HEK293T (cell line): ENCODE measurements at regions not wholly inside any gene's neighbourhood (a gene's known extent, or its start where the extent isn't known, plus 50 kb on each side); places are given as distances from the start of the nearest gene placed in this dataset.

Experiments
- CTCF ChIA-PET: fragments of 350-600 bp; formaldehyde crosslinking; extraction: SDS; loops from one replicate; lab custom pipeline; 2021; ENCODE audit warnings: antibody characterized with exemption, inconsistent platforms; lab: Yijun Ruan, JAX
- POLR2A ChIA-PET: fragments of 350-600 bp; formaldehyde crosslinking; extraction: SDS; loops from one replicate; lab custom pipeline; 2020; ENCODE audit warnings: antibody characterized with exemption, inconsistent platforms; lab: Yijun Ruan, JAX
- DNase-seq: peaks from one replicate; pipeline ENCODE4 v3.0.0; 2012; ENCODE audit warnings: mixed read lengths; ENCODE audit errors: extremely low spot score
- ARNT ChIP-seq: fragments of 450-650 bp; IDR thresholded peaks from 2 replicates; pipeline ENCODE4 v1.6.1; 2017; ENCODE audit warnings: mild to moderate bottlenecking
- BHLHE40 ChIP-seq: fragments of 450-650 bp; IDR thresholded peaks from 2 replicates; pipeline ENCODE4 v1.6.1; 2016; ENCODE audit warnings: mild to moderate bottlenecking, moderate library complexity, borderline replicate concordance
- CTBP1 ChIP-seq: fragments of 450-650 bp; IDR thresholded peaks from 2 replicates; pipeline ENCODE4 v1.6.1; 2016; ENCODE audit warnings: borderline replicate concordance
- ELF4 ChIP-seq: fragments of 450-650 bp; IDR thresholded peaks from 2 replicates; pipeline ENCODE4 v1.6.1; 2017; ENCODE audit warnings: antibody characterized with exemption
- FOXA1 ChIP-seq: fragments of 450-650 bp; IDR thresholded peaks from 2 replicates; pipeline ENCODE4 v1.6.1; 2016; ENCODE audit warnings: mild to moderate bottlenecking
- FOXK2 ChIP-seq: fragments of 450-650 bp; IDR thresholded peaks from 2 replicates; pipeline ENCODE4 v1.6.1; 2016; ENCODE audit warnings: mild to moderate bottlenecking
- FOXM1 ChIP-seq: fragments of 450-650 bp; IDR thresholded peaks from 2 replicates; pipeline ENCODE4 v1.6.1; 2017; ENCODE audit warnings: mild to moderate bottlenecking, borderline replicate concordance
- HDGF ChIP-seq: fragments of 450-650 bp; IDR thresholded peaks from 2 replicates; pipeline ENCODE4 v1.6.1; 2017; ENCODE audit warnings: antibody characterized with exemption, borderline replicate concordance
- L3MBTL2 ChIP-seq: fragments of 450-650 bp; conservative IDR thresholded peaks from 2 replicates; pipeline ENCODE4 v1.6.1; 2016; ENCODE audit warnings: mild to moderate bottlenecking
- LEF1 ChIP-seq: fragments of 450-650 bp; IDR thresholded peaks from 2 replicates; pipeline ENCODE4 v1.6.1; 2017; ENCODE audit warnings: mild to moderate bottlenecking, borderline replicate concordance
- NFRKB ChIP-seq: fragments of 450-650 bp; IDR thresholded peaks from 2 replicates; pipeline ENCODE4 v1.6.1; 2016; ENCODE audit warnings: mild to moderate bottlenecking, moderate library complexity
- PKNOX1 ChIP-seq: fragments of 450-650 bp; IDR thresholded peaks from 2 replicates; pipeline ENCODE4 v1.6.1; 2016
- SP1 ChIP-seq: fragments of 450-650 bp; IDR thresholded peaks from 2 replicates; pipeline ENCODE4 v1.6.1; 2017
- SUZ12 ChIP-seq: fragments of 450-650 bp; IDR thresholded peaks from 2 replicates; pipeline ENCODE4 v1.6.1; 2016; ENCODE audit warnings: mild to moderate bottlenecking
- TARDBP ChIP-seq: fragments of 450-650 bp; IDR thresholded peaks from 2 replicates; pipeline ENCODE4 v1.6.1; 2016
- ZNF384 ChIP-seq: fragments of 450-650 bp; IDR thresholded peaks from 2 replicates; pipeline ENCODE4 v1.6.1; 2016

- DNase-seq = no peak
- TF ChIP-seq SP1 (no peak), HDGF (no peak), FOXK2 (no peak), FOXM1 (no peak), LEF1 (no peak), FOXA1 (no peak), L3MBTL2 (no peak), ELF4 (no peak), BHLHE40 (no peak), TARDBP (no peak), ARNT (no peak), ZNF384 (no peak), NFRKB (no peak), SUZ12 (no peak), PKNOX1 (no peak), CTBP1 (no peak)
- CTCF ChIA-PET = no interaction called here
- POLR2A ChIA-PET = no interaction called here
Observed at GRCh38 chr1:117793413-117793812, 136.0 kb downstream of the GDAP2 start.

GRCh38 chr1:117794073-117794472 is 135.3 kb downstream of the GDAP2 start:
- no peak for TF ChIP-seq BHLHE40
- no peak for TF ChIP-seq SP1
- TF ChIP-seq CTBP1 = no peak
- TF ChIP-seq ELF4 = no peak
- ChIA-PET CTCF (interaction anchor here (0.8 kb wide), 1 partner anchor 12 kb away, joined by 3 read pairs; no protein-coding TSS in a partner anchor), POLR2A (no interaction called here)
- DNase-seq = no peak

- ChIA-PET CTCF (no interaction called here), POLR2A (no interaction called here)
- TF ChIP-seq ARNT = no peak
- TF ChIP-seq ZNF384 = no peak
- TF ChIP-seq FOXM1 = no peak
- no peak for TF ChIP-seq PKNOX1
- no peak for TF ChIP-seq SP1
- TF ChIP-seq L3MBTL2 = no peak
- TF ChIP-seq ELF4 = no peak
- no peak for TF ChIP-seq FOXA1
- TF ChIP-seq SUZ12 = no peak
- no peak for TF ChIP-seq FOXK2
- TF ChIP-seq HDGF = no peak
- DNase-seq = no peak
Observed at GRCh38 chr1:117795190-117795589, 134.2 kb downstream of the GDAP2 start.

GRCh38 chr1:117795792-117796191 is 133.6 kb downstream of the GDAP2 start:
- TF ChIP-seq FOXK2 = no peak
- TF ChIP-seq FOXM1 = no peak
- TF ChIP-seq TARDBP = no peak
- TF ChIP-seq HDGF = no peak
- TF ChIP-seq ELF4 = no peak
- no peak for TF ChIP-seq PKNOX1
- no peak for TF ChIP-seq ARNT
- no peak for TF ChIP-seq SP1
- TF ChIP-seq NFRKB = no peak
- no peak for TF ChIP-seq L3MBTL2
- TF ChIP-seq ZNF384 = no peak
- TF ChIP-seq FOXA1 = no peak
- no peak for TF ChIP-seq SUZ12
- TF ChIP-seq CTBP1 = no peak
- no peak for TF ChIP-seq BHLHE40
- no peak for TF ChIP-seq LEF1
- DNase-seq = no peak
- ChIA-PET POLR2A (no interaction called here), CTCF (no interaction called here)

GRCh38 chr1:117796226-117796625 is 133.2 kb downstream of the GDAP2 start:
- TF ChIP-seq L3MBTL2 (no peak), ARNT (no peak), HDGF (no peak), FOXK2 (no peak), PKNOX1 (no peak), LEF1 (no peak), SP1 (no peak), CTBP1 (no peak), FOXM1 (no peak), BHLHE40 (no peak)
- DNase-seq = no peak
- CTCF ChIA-PET = no interaction called here
- POLR2A ChIA-PET = no interaction called here

GRCh38 chr1:117798550-117798949 is 130.9 kb downstream of the GDAP2 start:
- no peak for TF ChIP-seq CTBP1
- no peak for TF ChIP-seq FOXM1
- TF ChIP-seq SUZ12 = no peak
- TF ChIP-seq FOXA1 = no peak
- no peak for TF ChIP-seq SP1
- TF ChIP-seq PKNOX1 = no peak
- TF ChIP-seq NFRKB = no peak
- no peak for TF ChIP-seq ZNF384
- no peak for TF ChIP-seq TARDBP
- TF ChIP-seq L3MBTL2 = no peak
- TF ChIP-seq ELF4 = no peak
- TF ChIP-seq ARNT = no peak
- no peak for TF ChIP-seq FOXK2
- TF ChIP-seq HDGF = no peak
- no peak for TF ChIP-seq LEF1
- no peak for TF ChIP-seq BHLHE40
- CTCF ChIA-PET = no interaction called here
- DNase-seq = no peak
- POLR2A ChIA-PET = no interaction called here
